ENCODE measurements at regions not wholly inside any gene's neighbourhood (a gene's known extent, or its start where the extent isn't known, plus 50 kb on each side); places are given as distances from the start of the nearest gene placed in this dataset.

GRCh38 chr17:71779482-71779881, 341.3 kb upstream of the SOX9 start:
- TF ChIP-seq USF2 (CRISPR knock-in tag; IDR thresholded peaks at IDR 0.05) = no peak
- no peak for TF ChIP-seq CTCF (IDR thresholded peaks at IDR 0.05)
- no peak for TF ChIP-seq CREB1 (CRISPR knock-in tag; IDR thresholded peaks at IDR 0.05)
- no peak for TF ChIP-seq JUN (CRISPR knock-in tag; IDR thresholded peaks at IDR 0.05)
- TF ChIP-seq TEAD4 (CRISPR knock-in tag; IDR thresholded peaks at IDR 0.05) = no peak
